ENCODE measurements at regions not wholly inside any gene's neighbourhood (a gene's known extent, or its start where the extent isn't known, plus 50 kb on each side); places are given as distances from the start of the nearest gene placed in this dataset.
"Not testable (repeated sequence)": the region's sequence is repeated elsewhere in the genome, so short reads cannot be mapped to it uniquely, and the experiment has no call there.

- peak; percentile 17 for DNase-seq (ENCODE audit: low spot score)
Observed at GRCh38 chr6:81465859-81466258, 286.6 kb downstream of the TENT5A start.

GRCh38 chr6:81456416-81456815 is 296.1 kb downstream of the TENT5A start:
- no peak for DNase-seq (ENCODE audit: low spot score)

GRCh38 chr6:81455641-81456040 is 296.8 kb downstream of the TENT5A start:
- DNase-seq (ENCODE audit: low spot score), result no peak

DNA sequence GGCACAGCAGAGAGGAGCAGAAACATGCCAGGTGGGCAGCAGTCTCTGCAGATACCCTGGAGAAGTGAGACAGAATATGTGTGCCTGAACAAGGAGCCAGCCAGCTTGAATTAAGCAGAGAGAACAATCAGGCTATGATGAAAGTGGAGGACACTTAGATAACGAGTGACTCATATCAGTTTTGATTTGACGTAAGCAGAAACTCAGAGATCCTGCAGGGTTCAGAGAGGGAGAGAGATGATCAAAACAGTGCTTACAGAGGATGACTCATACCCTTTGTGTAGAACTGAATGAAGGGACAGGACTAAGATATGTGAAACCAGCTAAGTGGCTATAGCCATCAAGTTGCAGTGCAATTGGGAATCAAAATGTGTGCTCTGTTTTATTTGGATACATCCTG is 300.7 kb downstream of the TENT5A start:
- DNase-seq (ENCODE audit: low spot score), result peak; percentile 56

GRCh38 chr6:81450180-81450579 is 302.3 kb downstream of the TENT5A start:
- DNase-seq (ENCODE audit: low spot score), result peak; percentile 62

- DNase-seq (ENCODE audit: low spot score), result no peak
Observed at GRCh38 chr6:81446509-81446908, 306.0 kb downstream of the TENT5A start.

GRCh38 chr6:81439417-81439816 is 313.1 kb downstream of the TENT5A start:
- DNase-seq (ENCODE audit: low spot score), result no peak

DNA sequence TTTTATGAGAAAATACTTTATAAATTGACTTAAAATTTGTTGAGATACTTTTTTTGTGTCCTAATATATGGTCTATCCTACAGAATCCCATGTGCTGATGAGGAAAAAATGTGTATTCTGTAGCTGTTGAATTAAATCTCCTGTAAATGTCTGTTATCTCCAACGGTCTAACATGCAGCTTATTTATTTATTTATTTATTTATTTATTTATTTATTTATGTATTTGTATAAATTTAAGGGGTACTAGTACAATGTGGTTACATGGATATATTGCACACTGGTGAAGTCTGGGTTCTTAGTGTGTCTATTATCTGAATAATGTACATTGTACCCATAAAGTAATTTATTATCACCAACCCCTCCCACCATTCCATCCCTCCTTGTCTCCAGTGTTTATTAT is 315.5 kb downstream of the TENT5A start:
- no peak for DNase-seq (ENCODE audit: low spot score)

GRCh38 chr6:81413306-81413705 is 339.2 kb downstream of the TENT5A start:
- DNase-seq (ENCODE audit: low spot score), result no peak

DNA sequence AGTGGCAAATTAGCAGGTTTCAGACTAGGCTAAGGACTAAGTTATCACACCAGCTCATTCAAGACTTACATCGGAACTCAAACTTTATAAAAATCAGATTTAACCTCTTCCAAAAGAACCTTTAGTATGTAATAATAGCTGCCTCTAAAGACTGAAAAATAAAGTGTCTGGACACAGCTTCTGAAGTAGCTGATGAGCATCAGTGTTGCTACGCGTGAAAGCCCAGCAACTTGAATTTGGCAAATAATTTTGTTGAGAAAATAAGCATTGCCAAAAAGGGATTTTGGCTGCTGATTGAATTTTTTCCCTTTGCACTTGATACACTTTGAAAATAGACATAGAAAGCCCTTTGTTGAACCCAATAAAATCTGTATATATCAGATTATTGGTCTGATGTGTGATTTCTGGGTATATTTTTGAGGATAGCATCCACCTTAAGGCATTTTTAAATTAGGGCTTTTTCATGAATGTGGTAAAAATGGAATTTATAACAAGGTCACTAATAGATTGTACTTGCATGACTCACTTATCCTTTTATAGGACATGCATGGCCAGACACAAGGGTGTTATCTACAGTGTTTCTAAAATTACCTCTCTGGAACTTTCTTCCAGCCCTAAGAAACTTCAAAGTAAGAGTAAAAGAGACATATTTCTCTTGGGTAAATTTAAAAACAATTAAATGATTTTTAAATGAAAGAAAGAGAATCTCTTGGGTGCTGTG is 350.4 kb downstream of the TENT5A start:
- peak; percentile 64 for DNase-seq (ENCODE audit: low spot score)

GRCh38 chr6:81396916-81397315 is 355.6 kb downstream of the TENT5A start:
- no peak for DNase-seq (ENCODE audit: low spot score)

DNA sequence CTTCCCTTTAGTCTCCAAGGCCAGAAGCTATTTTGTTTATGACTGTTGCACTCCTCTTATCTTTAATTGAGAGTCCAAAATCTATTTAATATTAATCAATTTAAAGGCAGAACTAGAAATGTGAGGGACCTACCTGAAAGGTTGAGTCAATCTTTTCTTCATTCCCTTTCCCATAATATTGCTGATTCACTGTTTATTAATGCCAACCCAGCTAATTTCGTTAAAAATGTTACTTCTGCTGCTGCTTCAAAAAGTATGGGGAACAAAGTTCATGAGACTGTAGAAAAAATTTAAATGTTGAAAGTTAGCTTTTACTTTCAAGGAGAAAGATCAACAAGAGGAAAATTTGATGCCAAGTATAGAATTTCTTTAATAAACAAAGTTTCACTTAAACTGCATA is 365.3 kb downstream of the TENT5A start:
- no peak for DNase-seq (ENCODE audit: low spot score)

- DNase-seq (ENCODE audit: low spot score), result no peak
Observed at GRCh38 chr6:81384921-81385320, 367.6 kb downstream of the TENT5A start.

GRCh38 chr6:81383472-81383871 is 369.0 kb downstream of the TENT5A start:
- no peak for DNase-seq (ENCODE audit: low spot score)

DNA sequence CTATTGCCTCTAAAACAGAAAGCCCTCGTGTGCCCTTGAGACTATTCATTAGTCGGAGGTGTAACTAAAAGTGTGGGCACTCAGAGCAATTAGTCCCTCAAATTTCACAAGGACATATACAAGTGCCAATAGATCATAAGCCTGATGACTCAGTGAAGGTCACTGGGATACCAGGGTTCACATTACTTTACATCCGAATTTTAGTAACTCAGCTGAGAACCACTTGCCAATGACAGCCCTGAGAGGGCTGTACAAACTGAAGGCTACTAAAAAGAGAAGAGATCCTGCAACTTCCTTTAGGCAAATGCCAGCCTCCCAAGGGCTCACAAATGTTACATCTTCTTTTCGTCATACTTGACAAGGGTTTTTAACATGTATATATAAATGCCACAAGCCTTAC is 369.6 kb downstream of the TENT5A start:
- no peak for DNase-seq (ENCODE audit: low spot score)

GRCh38 chr6:81381382-81381916 is 371.0 kb downstream of the TENT5A start:
- no peak for DNase-seq (ENCODE audit: low spot score)

GRCh38 chr6:81380718-81381338 is 371.7 kb downstream of the TENT5A start:
- no peak for DNase-seq (ENCODE audit: low spot score)

GRCh38 chr6:81376745-81377144 is 375.7 kb downstream of the TENT5A start:
- DNase-seq (ENCODE audit: low spot score), result no peak

DNA sequence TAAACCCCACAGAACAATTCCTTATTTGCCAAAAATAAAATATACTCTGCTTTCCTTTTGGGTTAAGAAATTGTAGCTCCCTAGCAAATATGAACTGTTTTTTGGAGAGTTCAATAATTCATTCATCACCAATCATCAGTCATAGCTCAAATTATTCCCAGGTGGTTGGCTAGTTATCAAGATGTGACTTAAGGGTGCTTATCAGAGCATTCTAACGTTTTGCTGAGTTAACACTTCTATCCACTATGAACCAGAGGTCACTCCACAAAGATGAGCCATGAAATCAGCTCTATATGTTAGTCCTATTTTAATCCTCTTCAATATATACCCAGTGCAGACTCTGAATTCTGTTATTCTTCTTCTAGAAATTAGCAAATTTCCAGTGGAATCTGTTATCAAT is 379.1 kb downstream of the TENT5A start:
- no peak for DNase-seq (ENCODE audit: low spot score)

DNA sequence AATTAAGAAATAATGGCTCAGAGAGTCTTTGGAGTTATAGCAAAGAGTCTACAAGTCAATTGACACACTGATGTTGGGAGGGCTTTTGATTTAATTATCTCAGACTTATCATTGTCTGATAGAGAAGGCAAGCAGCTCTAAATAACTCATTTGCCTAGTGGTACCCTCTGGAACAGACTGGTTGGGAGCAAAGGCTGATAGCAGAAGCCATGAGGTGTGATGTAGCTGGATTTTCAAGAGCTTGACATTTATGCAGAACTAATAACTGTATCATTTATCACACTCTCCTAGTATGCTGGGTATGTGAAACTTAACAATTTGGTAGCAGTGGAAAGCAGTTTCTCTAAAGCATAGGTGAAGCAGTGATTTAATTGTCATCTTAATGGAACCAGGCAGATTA is 380.6 kb downstream of the TENT5A start:
- DNase-seq (ENCODE audit: low spot score), result no peak

DNA sequence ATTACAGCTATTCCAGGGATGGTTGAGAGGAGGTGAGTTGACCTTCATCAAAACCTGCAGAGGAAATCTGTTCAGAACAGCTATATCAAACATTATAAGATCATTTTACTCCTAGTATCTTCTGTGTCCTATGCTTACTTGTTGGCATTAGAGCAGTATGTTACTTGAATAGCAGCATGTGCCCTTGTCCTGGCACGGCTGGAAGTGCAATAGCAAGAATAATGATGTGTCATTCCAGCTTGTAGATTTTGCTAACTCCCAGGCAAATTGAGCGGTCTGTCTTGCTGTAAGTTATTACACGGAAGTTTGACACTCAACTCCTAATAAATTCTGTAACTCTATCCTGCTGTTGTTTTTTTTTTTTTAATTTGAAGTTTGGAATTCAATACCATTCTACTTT is 385.5 kb downstream of the TENT5A start:
- no peak for DNase-seq (ENCODE audit: low spot score)

DNA sequence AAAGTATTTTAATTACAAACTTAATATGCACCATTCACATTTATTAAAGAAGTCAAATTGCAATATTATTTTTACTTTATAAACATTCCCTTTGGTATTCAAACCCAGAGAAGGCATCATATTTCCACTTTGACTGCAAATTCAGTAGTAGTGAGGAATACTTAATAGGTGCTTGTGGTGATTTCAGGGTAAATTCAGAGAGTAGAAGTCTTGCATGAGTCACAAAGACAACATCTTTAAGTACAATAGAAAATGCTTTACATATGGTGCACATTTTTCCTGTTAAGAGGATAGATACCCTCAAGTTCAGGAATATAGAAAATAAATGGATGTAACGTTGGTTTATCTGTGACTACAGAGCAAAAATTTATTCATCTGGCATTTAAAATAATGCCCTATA is 390.2 kb downstream of the TENT5A start:
- DNase-seq (ENCODE audit: low spot score), result no peak

DNA sequence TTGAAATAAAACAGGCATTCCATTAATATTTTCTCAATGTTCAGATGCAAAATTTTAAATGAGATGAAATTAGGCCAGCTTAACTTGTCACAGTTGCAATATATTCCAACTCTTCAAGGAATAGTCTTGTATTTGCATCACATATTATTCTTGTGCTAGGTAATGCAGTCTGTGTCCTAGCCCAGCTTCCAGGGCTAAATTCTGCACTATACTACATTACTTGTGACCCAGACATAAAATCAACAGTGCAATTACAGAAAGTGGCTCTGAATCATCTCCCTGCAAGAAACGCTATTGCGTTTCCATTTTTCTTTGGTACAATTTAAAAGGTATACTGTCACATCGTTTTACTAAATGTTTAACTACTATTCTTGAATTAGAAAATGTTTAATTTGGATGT is 399.2 kb downstream of the TENT5A start:
- no peak for DNase-seq (ENCODE audit: low spot score)

- DNase-seq (ENCODE audit: low spot score), result not testable (repeated sequence)
Observed at GRCh38 chr6:81344026-81344425, 408.5 kb downstream of the TENT5A start.

All from AG20443 (cell line).